HG03108 (cell line): ENCODE measurements at regions not wholly inside any gene's neighbourhood (a gene's known extent, or its start where the extent isn't known, plus 50 kb on each side); places are given as distances from the start of the nearest gene placed in this dataset.
"Not testable (repeated sequence)": the region's sequence is repeated elsewhere in the genome, so short reads cannot be mapped to it uniquely, and the experiment has no call there.

Experiments
- ATAC-seq: cut with Tn5 transposase; IDR thresholded peaks from one replicate; pipeline ENCODE4 v1.9.1; 2021; ENCODE audit warnings: moderate library complexity; ENCODE audit not compliant: unreplicated experiment

GRCh38 chr20:53819973-53820451 lies 226.4 kb upstream of the ZNF217 start:
- ATAC-seq: no peak

GRCh38 chr20:53818457-53819177 lies 225.0 kb upstream of the ZNF217 start:
- no peak for ATAC-seq

GRCh38 chr20:53817513-53817912 lies 223.9 kb upstream of the ZNF217 start:
- ATAC-seq: not testable (repeated sequence)

- no peak for ATAC-seq
These were observed 223.3 kb upstream of the ZNF217 start for GRCh38 chr20:53816872-53817398.

GRCh38 chr20:53815509-53815908 lies 221.9 kb upstream of the ZNF217 start:
- no peak for ATAC-seq

GRCh38 chr20:53814060-53814459 lies 220.4 kb upstream of the ZNF217 start:
- ATAC-seq: no peak

GRCh38 chr20:53813636-53814035 lies 220.0 kb upstream of the ZNF217 start:
- ATAC-seq: no peak

- no peak for ATAC-seq
These were observed 217.9 kb upstream of the ZNF217 start for GRCh38 chr20:53811577-53811976.

- ATAC-seq: no peak
These were observed 217.2 kb upstream of the ZNF217 start for GRCh38 chr20:53810661-53811355.

- no peak for ATAC-seq
These were observed 216.2 kb upstream of the ZNF217 start for GRCh38 chr20:53809728-53810365.

GRCh38 chr20:53809217-53809616 lies 215.6 kb upstream of the ZNF217 start:
- no peak for ATAC-seq

- no peak for ATAC-seq
These were observed 215.1 kb upstream of the ZNF217 start for GRCh38 chr20:53808733-53809132.

GRCh38 chr20:53808302-53808701 lies 214.7 kb upstream of the ZNF217 start:
- not testable (repeated sequence) for ATAC-seq

- ATAC-seq: no peak
These were observed 213.2 kb upstream of the ZNF217 start for GRCh38 chr20:53806683-53807401.

GRCh38 chr20:53805895-53806384 lies 212.3 kb upstream of the ZNF217 start:
- ATAC-seq: no peak

- no peak for ATAC-seq
These were observed 211.6 kb upstream of the ZNF217 start for GRCh38 chr20:53804920-53805894.

- not testable (repeated sequence) for ATAC-seq
These were observed 210.7 kb upstream of the ZNF217 start for GRCh38 chr20:53804308-53804707.

GRCh38 chr20:53803492-53804155 lies 210.0 kb upstream of the ZNF217 start:
- no peak for ATAC-seq
